ENCODE measurements at regions not wholly inside any gene's neighbourhood (a gene's known extent, or its start where the extent isn't known, plus 50 kb on each side); places are given as distances from the start of the nearest gene placed in this dataset.

DNA sequence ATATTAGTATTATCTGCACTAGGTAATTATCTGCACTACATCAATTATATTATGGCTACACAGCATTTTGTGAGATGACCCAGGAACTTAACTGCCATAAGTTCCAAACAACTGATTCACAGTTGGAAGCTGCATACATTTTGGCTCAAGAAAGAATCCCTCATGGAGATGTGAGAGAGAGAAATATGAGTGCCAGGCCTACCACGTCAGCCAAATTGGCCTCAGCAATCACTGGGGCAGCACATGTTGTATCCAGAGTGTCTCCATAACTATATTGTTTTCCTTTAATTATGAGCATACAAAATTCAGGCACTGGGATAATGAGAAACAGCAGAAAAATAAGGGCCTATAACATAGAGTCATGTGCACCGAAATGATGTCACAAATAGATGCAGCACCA is 174.2 kb upstream of the DMD start:
- in situ Hi-C loops (cut with MboI): no loop called here
- ATAC-seq (no peak), DNase-seq (ENCODE audit: low read depth, low spot score) (no peak), FAIRE-seq (no peak)
- Histone ChIP-seq H3K79me2 (ENCODE audit: control insufficient read depth, insufficient read depth, low read length) (no peaks in the 10 kb centered on the region), H3K9me3 (replicated peaks; ENCODE audit: control insufficient read depth, insufficient read depth, low read length) (no peaks in the 10 kb centered on the region), H3K4me2 (ENCODE audit: control insufficient read depth, insufficient read depth) (no peak overlapping the region), H4K20me1 (ENCODE audit: control insufficient read depth, insufficient read depth) (no peaks in the 10 kb centered on the region), H3K27me3 (replicated peaks in 1 of 2; ENCODE audit: control insufficient read depth in 2 of 2, insufficient read depth in 2 of 2, low read length in 1 of 2) (no peaks in the 10 kb centered on the region), H3K4me1 (ENCODE audit: control insufficient read depth, insufficient read depth, low read length) (no peaks in the 10 kb centered on the region), H3K36me3 (ENCODE audit: control insufficient read depth in 2 of 2, insufficient read depth in 2 of 2, low read length in 1 of 2) (no peaks in the 10 kb centered on the region), H3K9ac (ENCODE audit: control insufficient read depth, insufficient read depth, low read length) (no peak overlapping the region), H3K4me3 (no peak overlapping the region), H2AFZ (ENCODE audit: control insufficient read depth, low read depth, low read length) (no peak overlapping the region), H3K27ac (ENCODE audit: control insufficient read depth, insufficient read depth) (no peak overlapping the region)
- ChIA-PET CTCF (no interaction called here), RAD21 (ENCODE audit: unreplicated experiment) (no interaction called here), SMC1A (ENCODE audit: uncharacterized antibody, unreplicated experiment) (no interaction called here), POLR2A (no interaction called here)
- no TSS peak for BruUV-seq (replicated peaks)
- WGBS (ENCODE audit: insufficient coverage, insufficient replicate concordance, low lambda C conversion rate, missing lambda C conversion rate): 44% methylated on average over 2 of the region's 2 CpGs
- TF ChIP-seq, protein P1, sequence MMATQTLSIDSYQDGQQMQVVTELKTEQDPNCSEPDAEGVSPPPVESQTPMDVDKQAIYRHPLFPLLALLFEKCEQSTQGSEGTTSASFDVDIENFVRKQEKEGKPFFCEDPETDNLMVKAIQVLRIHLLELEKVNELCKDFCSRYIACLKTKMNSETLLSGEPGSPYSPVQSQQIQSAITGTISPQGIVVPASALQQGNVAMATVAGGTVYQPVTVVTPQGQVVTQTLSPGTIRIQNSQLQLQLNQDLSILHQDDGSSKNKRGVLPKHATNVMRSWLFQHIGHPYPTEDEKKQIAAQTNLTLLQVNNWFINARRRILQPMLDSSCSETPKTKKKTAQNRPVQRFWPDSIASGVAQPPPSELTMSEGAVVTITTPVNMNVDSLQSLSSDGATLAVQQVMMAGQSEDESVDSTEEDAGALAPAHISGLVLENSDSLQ (IDR thresholded peaks at IDR 0.05): no peak
- TF ChIP-seq, protein P2, sequence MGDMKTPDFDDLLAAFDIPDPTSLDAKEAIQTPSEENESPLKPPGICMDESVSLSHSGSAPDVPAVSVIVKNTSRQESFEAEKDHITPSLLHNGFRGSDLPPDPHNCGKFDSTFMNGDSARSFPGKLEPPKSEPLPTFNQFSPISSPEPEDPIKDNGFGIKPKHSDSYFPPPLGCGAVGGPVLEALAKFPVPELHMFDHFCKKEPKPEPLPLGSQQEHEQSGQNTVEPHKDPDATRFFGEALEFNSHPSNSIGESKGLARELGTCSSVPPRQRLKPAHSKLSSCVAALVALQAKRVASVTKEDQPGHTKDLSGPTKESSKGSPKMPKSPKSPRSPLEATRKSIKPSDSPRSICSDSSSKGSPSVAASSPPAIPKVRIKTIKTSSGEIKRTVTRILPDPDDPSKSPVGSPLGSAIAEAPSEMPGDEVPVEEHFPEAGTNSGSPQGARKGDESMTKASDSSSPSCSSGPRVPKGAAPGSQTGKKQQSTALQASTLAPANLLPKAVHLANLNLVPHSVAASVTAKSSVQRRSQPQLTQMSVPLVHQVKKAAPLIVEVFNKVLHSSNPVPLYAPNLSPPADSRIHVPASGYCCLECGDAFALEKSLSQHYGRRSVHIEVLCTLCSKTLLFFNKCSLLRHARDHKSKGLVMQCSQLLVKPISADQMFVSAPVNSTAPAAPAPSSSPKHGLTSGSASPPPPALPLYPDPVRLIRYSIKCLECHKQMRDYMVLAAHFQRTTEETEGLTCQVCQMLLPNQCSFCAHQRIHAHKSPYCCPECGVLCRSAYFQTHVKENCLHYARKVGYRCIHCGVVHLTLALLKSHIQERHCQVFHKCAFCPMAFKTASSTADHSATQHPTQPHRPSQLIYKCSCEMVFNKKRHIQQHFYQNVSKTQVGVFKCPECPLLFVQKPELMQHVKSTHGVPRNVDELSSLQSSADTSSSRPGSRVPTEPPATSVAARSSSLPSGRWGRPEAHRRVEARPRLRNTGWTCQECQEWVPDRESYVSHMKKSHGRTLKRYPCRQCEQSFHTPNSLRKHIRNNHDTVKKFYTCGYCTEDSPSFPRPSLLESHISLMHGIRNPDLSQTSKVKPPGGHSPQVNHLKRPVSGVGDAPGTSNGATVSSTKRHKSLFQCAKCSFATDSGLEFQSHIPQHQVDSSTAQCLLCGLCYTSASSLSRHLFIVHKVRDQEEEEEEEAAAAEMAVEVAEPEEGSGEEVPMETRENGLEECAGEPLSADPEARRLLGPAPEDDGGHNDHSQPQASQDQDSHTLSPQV (IDR thresholded peaks at IDR 0.05): no peak
- TF ChIP-seq NBN (IDR thresholded peaks at IDR 0.05) (no peak), E2F8 (IDR thresholded peaks at IDR 0.05; ENCODE audit: low read depth, partially characterized antibody) (no peak), ZNF217 (IDR thresholded peaks at IDR 0.05) (no peak)
- intact Hi-C loops (cut with micrococcal nuclease; ENCODE audit: unreplicated experiment): no loop called here
